Liver (tissue), 8 donors: ENCODE measurements at regions not wholly inside any gene's neighbourhood (a gene's known extent, or its start where the extent isn't known, plus 50 kb on each side); places are given as distances from the start of the nearest gene placed in this dataset.

Experiments used
- DNase-seq: peaks from one replicate; pipeline ENCODE4 v3.0.0-alpha.2; 2017; ENCODE audit warnings: low spot score
- H3K27ac ChIP-seq, 2 donors: one replicate each; pipeline ENCODE4 v1.7.0; 2013; ENCODE audit warnings: inconsistent platforms in 2 of 2, low read length in 2 of 2, control low read depth in 1 of 2, low read depth in 1 of 2, mild to moderate bottlenecking in 1 of 2
- H3K27me3 ChIP-seq, 4 donors: one replicate each; pipeline versions ENCODE4 v1.6.1 to v1.7.0; 2013; ENCODE audit warnings: low read length in 3 of 4, inconsistent platforms in 1 of 4, mild to moderate bottlenecking in 1 of 4, moderate library complexity in 1 of 4; ENCODE audit not compliant: control insufficient read depth in 4 of 4, insufficient read depth in 4 of 4
- H3K36me3 ChIP-seq, 4 donors: one replicate each; pipeline versions ENCODE4 v1.6.1 to v1.7.0; 2013; ENCODE audit warnings: low read length in 3 of 4, mild to moderate bottlenecking in 3 of 4, low read depth in 1 of 4, moderate library complexity in 1 of 4; ENCODE audit not compliant: control insufficient read depth in 4 of 4, insufficient read depth in 3 of 4
- H3K4me1 ChIP-seq, 4 donors: one replicate each; pipeline versions ENCODE4 v1.6.1 to v1.7.0; 2013; ENCODE audit warnings: low read length in 3 of 4, mild to moderate bottlenecking in 3 of 4, moderate library complexity in 1 of 4; ENCODE audit not compliant: control insufficient read depth in 4 of 4, insufficient read depth in 4 of 4
- H3K4me3 ChIP-seq, 3 donors: one replicate each; pipeline versions ENCODE4 v1.6.1 to v1.7.0; 2013; ENCODE audit warnings: low read length in 3 of 3, control low read depth in 1 of 3, low read depth in 1 of 3, mild to moderate bottlenecking in 1 of 3
- H3K9ac ChIP-seq, 2 donors: one replicate each; pipeline ENCODE4 v1.7.0; 2013; ENCODE audit warnings: low read length in 2 of 2, mild to moderate bottlenecking in 2 of 2, moderate library complexity in 2 of 2, control low read depth in 1 of 2, low read depth in 1 of 2
- H3K9me3 ChIP-seq, 4 donors: one replicate each; pipeline versions ENCODE4 v1.6.1 to v1.7.0; 2013; ENCODE audit warnings: low read length in 3 of 4; ENCODE audit not compliant: control insufficient read depth in 4 of 4
- ATF3 ChIP-seq: IDR thresholded peaks from 2 replicates; pipeline ENCODE4 v1.6.1; 2016; ENCODE audit warnings: antibody characterized with exemption
- EGR1 ChIP-seq, 2 donors: IDR thresholded peaks; 2 replicates each; pipeline ENCODE4 v1.6.1; 2016 to 2018; ENCODE audit warnings: antibody characterized with exemption in 2 of 2, low read depth in 2 of 2
- FOXA1 ChIP-seq: IDR thresholded peaks from 2 replicates; pipeline ENCODE4 v1.6.1; 2016; ENCODE audit warnings: antibody characterized with exemption
- GABPA ChIP-seq, 2 donors: IDR thresholded peaks in 1 of 2; conservative IDR thresholded peaks in 1 of 2; 2 replicates each; pipeline ENCODE4 v1.6.1; 2016; ENCODE audit warnings: antibody characterized with exemption in 2 of 2, mild to moderate bottlenecking in 1 of 2, moderate library complexity in 1 of 2
- HNF4A ChIP-seq, 2 donors: conservative IDR thresholded peaks; 2 replicates each; pipeline ENCODE4 v1.6.1; 2016; ENCODE audit warnings: antibody characterized with exemption in 2 of 2, mild to moderate bottlenecking in 2 of 2
- HNF4G ChIP-seq: IDR thresholded peaks from 2 replicates; pipeline ENCODE4 v1.6.1; 2016; ENCODE audit warnings: antibody characterized with exemption
- JUND ChIP-seq, 2 donors: IDR thresholded peaks; 2 replicates each; pipeline ENCODE4 v1.6.1; 2016; ENCODE audit warnings: antibody characterized with exemption in 2 of 2
- NR2F2 ChIP-seq: IDR thresholded peaks from 2 replicates; pipeline ENCODE4 v1.6.1; 2016; ENCODE audit warnings: antibody characterized with exemption
- RAD21 ChIP-seq, 2 donors: IDR thresholded peaks; 2 replicates each; pipeline ENCODE4 v1.6.1; 2016; ENCODE audit warnings: antibody characterized with exemption in 2 of 2, mild to moderate bottlenecking in 2 of 2
- REST ChIP-seq: IDR thresholded peaks from 2 replicates; pipeline ENCODE4 v1.6.1; 2016; ENCODE audit warnings: antibody characterized with exemption, mild to moderate bottlenecking
- RXRA ChIP-seq, 2 donors: IDR thresholded peaks; 2 replicates each; pipeline ENCODE4 v1.6.1; 2017 to 2018; ENCODE audit warnings: antibody characterized with exemption in 2 of 2, mild to moderate bottlenecking in 1 of 2
- SP1 ChIP-seq: IDR thresholded peaks from 2 replicates; pipeline ENCODE4 v1.6.1; 2018; ENCODE audit warnings: antibody characterized with exemption, mild to moderate bottlenecking
- TAF1 ChIP-seq: conservative IDR thresholded peaks from 2 replicates; pipeline ENCODE4 v1.6.1; 2016; ENCODE audit warnings: antibody characterized with exemption, mild to moderate bottlenecking
- YY1 ChIP-seq: IDR thresholded peaks from 2 replicates; pipeline ENCODE4 v1.6.1; 2016; ENCODE audit warnings: antibody characterized with exemption, mild to moderate bottlenecking
- WGBS: extraction: QIAGEN DNeasy Blood & Tissue Kit; methylation state at CpG from one replicate; pipeline ENCODE4 v1.1.7; 2013; 5-methylcytosine and 5-hydroxymethylcytosine counted together
- TF ChIP-seq, protein P1 (sequence below): IDR thresholded peaks from 2 replicates; pipeline ENCODE4 v1.6.1; 2016; ENCODE audit warnings: antibody characterized with exemption
- TF ChIP-seq, protein P2 (sequence below): fragments of 150-350 bp; IDR thresholded peaks from 2 replicates; pipeline ENCODE4 v1.5.1; 2017; ENCODE audit warnings: improper control_type of control experiment, low read depth, low read length; ENCODE audit not compliant: missing input control
- donor health status: healthy.
- donor health status: healthy.
- donor health status: healthy.
- donor health status: healthy.
- donor health status: healthy.

DNA sequence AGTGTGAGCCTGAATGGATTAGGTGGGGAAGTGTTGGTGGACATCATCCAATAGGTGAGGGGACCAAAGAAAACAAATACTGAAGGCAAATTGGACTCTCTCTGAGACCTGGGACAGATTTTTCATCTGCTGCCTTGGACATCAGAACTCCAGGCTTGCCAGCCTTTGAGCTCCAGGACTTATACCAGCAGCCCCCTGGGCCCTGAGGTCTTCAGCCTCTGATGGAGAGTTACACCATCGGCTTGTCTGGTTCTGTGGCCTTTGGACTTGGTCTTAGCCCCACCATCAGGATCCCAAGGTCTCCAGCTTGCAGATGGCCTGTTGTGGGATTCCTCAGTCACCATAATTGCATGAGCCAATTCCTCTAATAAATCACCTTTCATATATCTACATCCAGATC, 80.8 kb upstream of the SLC8A3 start:
- no peak for DNase-seq
- Histone ChIP-seq H3K4me1 (no peaks in the 10 kb centered on the region), H3K36me3 (no peaks in the 10 kb centered on the region), H3K27me3 (no peaks in the 10 kb centered on the region), H3K4me3 (no peak overlapping the region), H3K9ac (no peak overlapping the region), H3K9me3 (no peaks in the 10 kb centered on the region), H3K27ac (no peak overlapping the region)
- TF ChIP-seq YY1 (no peak), JUND (IDR thresholded peaks at IDR 0.05) (no peak), FOXA1 (no peak), REST (no peak), RXRA (IDR thresholded peaks at IDR 0.05) (no peak), SP1 (no peak), ATF3 (no peak), TAF1 (no peak), NR2F2 (no peak), EGR1 (IDR thresholded peaks at IDR 0.05; ENCODE audit: low read depth in 2 of 2) (no peak), HNF4G (no peak), RAD21 (IDR thresholded peaks at IDR 0.05) (no peak), HNF4A (conservative IDR thresholded peaks at IDR 0.05) (no peak), GABPA (IDR thresholded peaks at IDR 0.05 in 1 of 2, conservative IDR thresholded peaks at IDR 0.05 in 1 of 2) (no peak)
- TF ChIP-seq, protein P1, sequence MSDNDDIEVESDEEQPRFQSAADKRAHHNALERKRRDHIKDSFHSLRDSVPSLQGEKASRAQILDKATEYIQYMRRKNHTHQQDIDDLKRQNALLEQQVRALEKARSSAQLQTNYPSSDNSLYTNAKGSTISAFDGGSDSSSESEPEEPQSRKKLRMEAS = no peak
- WGBS = 88% methylated on average over 1 of the region's 1 CpG

DNA sequence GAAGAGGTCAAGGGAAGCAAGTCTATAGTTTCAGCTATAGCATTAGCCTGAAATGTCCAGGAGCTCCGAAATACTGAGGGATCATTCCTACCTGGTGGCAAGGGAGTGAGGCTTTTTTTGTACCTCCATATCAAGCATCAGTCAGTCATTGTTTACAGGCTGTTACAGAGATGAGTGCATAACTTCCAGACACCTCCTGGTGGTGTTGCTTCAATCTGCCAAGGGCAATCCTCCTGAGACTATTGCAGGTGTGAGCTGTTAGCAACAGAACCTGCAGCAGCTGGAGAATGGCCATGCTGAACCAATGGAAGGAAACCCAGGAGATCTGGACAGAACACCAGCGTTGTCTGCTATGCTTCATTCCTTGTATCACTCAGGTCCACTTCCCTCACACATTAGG, 80.0 kb upstream of the SLC8A3 start:
- H3K4me1 ChIP-seq = no peaks in the 10 kb centered on the region
- no peak overlapping the region for H3K9ac ChIP-seq
- no peak overlapping the region for H3K4me3 ChIP-seq
- H3K9me3 ChIP-seq = no peaks in the 10 kb centered on the region
- WGBS = 83% methylated on average over 2 of the region's 2 CpGs
- TF ChIP-seq, protein P2, sequence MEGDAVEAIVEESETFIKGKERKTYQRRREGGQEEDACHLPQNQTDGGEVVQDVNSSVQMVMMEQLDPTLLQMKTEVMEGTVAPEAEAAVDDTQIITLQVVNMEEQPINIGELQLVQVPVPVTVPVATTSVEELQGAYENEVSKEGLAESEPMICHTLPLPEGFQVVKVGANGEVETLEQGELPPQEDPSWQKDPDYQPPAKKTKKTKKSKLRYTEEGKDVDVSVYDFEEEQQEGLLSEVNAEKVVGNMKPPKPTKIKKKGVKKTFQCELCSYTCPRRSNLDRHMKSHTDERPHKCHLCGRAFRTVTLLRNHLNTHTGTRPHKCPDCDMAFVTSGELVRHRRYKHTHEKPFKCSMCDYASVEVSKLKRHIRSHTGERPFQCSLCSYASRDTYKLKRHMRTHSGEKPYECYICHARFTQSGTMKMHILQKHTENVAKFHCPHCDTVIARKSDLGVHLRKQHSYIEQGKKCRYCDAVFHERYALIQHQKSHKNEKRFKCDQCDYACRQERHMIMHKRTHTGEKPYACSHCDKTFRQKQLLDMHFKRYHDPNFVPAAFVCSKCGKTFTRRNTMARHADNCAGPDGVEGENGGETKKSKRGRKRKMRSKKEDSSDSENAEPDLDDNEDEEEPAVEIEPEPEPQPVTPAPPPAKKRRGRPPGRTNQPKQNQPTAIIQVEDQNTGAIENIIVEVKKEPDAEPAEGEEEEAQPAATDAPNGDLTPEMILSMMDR = no peak
- no peak overlapping the region for H3K27ac ChIP-seq
- H3K27me3 ChIP-seq = no peaks in the 10 kb centered on the region
- no peak for DNase-seq
- H3K36me3 ChIP-seq = no peaks in the 10 kb centered on the region
